ENCODE measurements at regions not wholly inside any gene's neighbourhood (a gene's known extent, or its start where the extent isn't known, plus 50 kb on each side); places are given as distances from the start of the nearest gene placed in this dataset.

- H3K4me2 ChIP-seq (ENCODE audit: control insufficient read depth, extremely low read depth, insufficient read depth, low read depth, low read length): no peak overlapping the region
- no peaks in the 10 kb centered on the region for H4K20me1 ChIP-seq (ENCODE audit: control insufficient read depth, extremely low read depth, insufficient read depth, low read length)
- H3K27ac ChIP-seq (ENCODE audit: control insufficient read depth, insufficient read depth, low read length): no peak overlapping the region
- FAIRE-seq: no peak
- no peaks in the 10 kb centered on the region for H3K36me3 ChIP-seq (ENCODE audit: control insufficient read depth in 2 of 2, extremely low read depth in 1 of 2, insufficient read depth in 2 of 2, low read length in 2 of 2)
- H3K9me3 ChIP-seq (ENCODE audit: control insufficient read depth, low read depth, low read length): no peaks in the 10 kb centered on the region
- dilution Hi-C loops (cut with MboI; ENCODE audit: extremely low pct_ligation_motif_present, low sequenced_read_pairs): no loop called here
- H2AFZ ChIP-seq (ENCODE audit: control insufficient read depth, low read length): no peak overlapping the region
- H3K4me1 ChIP-seq (ENCODE audit: control insufficient read depth, extremely low read depth, insufficient read depth, low read length): no peaks in the 10 kb centered on the region
- no peaks in the 10 kb centered on the region for H3K9me1 ChIP-seq (ENCODE audit: control insufficient read depth, extremely low read depth, insufficient read depth, low read length)
- no peak for DNase-seq (ENCODE audit: low read depth, low spot score)
- no peak overlapping the region for H3K9ac ChIP-seq (ENCODE audit: control insufficient read depth, extremely low read depth, insufficient read depth, low read length)
- no peaks in the 10 kb centered on the region for H3K27me3 ChIP-seq (ENCODE audit: control insufficient read depth, extremely low read depth, insufficient read depth, low read length)
- no peak overlapping the region for H3K4me3 ChIP-seq (ENCODE audit: control insufficient read depth in 2 of 3, extremely low read depth in 1 of 3, insufficient read depth in 2 of 3, low read depth in 1 of 3, low read length in 3 of 3)
- no peaks in the 10 kb centered on the region for H3K79me2 ChIP-seq (ENCODE audit: control insufficient read depth, insufficient read depth, low read length)
- no peak for TF ChIP-seq EZH2 (IDR thresholded peaks at IDR 0.05; ENCODE audit: low read length)
- no peak for TF ChIP-seq CTCF (optimal IDR thresholded peaks at IDR 0.05 in 1 of 3, IDR thresholded peaks at IDR 0.05 in 1 of 3, conservative IDR thresholded peaks at IDR 0.05 in 1 of 3; ENCODE audit: extremely low read depth in 1 of 3, insufficient read depth in 2 of 3, low read length in 3 of 3)
These were observed 245.0 kb upstream of the GEMIN8 start for GRCh38 chrX:14274691-14275090.

- no peaks in the 10 kb centered on the region for H3K9me1 ChIP-seq (ENCODE audit: control insufficient read depth, extremely low read depth, insufficient read depth, low read length)
- TF ChIP-seq CTCF (optimal IDR thresholded peaks at IDR 0.05 in 1 of 3, IDR thresholded peaks at IDR 0.05 in 1 of 3, conservative IDR thresholded peaks at IDR 0.05 in 1 of 3; ENCODE audit: extremely low read depth in 1 of 3, insufficient read depth in 2 of 3, low read length in 3 of 3) (no peak), EZH2 (IDR thresholded peaks at IDR 0.05; ENCODE audit: low read length) (no peak)
- H3K9me3 ChIP-seq (ENCODE audit: control insufficient read depth, low read depth, low read length): no peaks in the 10 kb centered on the region
- H3K27ac ChIP-seq (ENCODE audit: control insufficient read depth, insufficient read depth, low read length): no peak overlapping the region
- H3K4me1 ChIP-seq (ENCODE audit: control insufficient read depth, extremely low read depth, insufficient read depth, low read length): no peaks in the 10 kb centered on the region
- no peaks in the 10 kb centered on the region for H4K20me1 ChIP-seq (ENCODE audit: control insufficient read depth, extremely low read depth, insufficient read depth, low read length)
- no peak for DNase-seq (ENCODE audit: low read depth, low spot score)
- no peaks in the 10 kb centered on the region for H3K36me3 ChIP-seq (ENCODE audit: control insufficient read depth in 2 of 2, extremely low read depth in 1 of 2, insufficient read depth in 2 of 2, low read length in 2 of 2)
- FAIRE-seq: no peak
- H3K9ac ChIP-seq (ENCODE audit: control insufficient read depth, extremely low read depth, insufficient read depth, low read length): no peak overlapping the region
- no peaks in the 10 kb centered on the region for H3K27me3 ChIP-seq (ENCODE audit: control insufficient read depth, extremely low read depth, insufficient read depth, low read length)
- H3K4me3 ChIP-seq (ENCODE audit: control insufficient read depth in 2 of 3, extremely low read depth in 1 of 3, insufficient read depth in 2 of 3, low read depth in 1 of 3, low read length in 3 of 3): no peak overlapping the region
- dilution Hi-C loops (cut with MboI; ENCODE audit: extremely low pct_ligation_motif_present, low sequenced_read_pairs): no loop called here
- no peak overlapping the region for H2AFZ ChIP-seq (ENCODE audit: control insufficient read depth, low read length)
- H3K79me2 ChIP-seq (ENCODE audit: control insufficient read depth, insufficient read depth, low read length): no peaks in the 10 kb centered on the region
- H3K4me2 ChIP-seq (ENCODE audit: control insufficient read depth, extremely low read depth, insufficient read depth, low read depth, low read length): no peak overlapping the region
These were observed 237.5 kb upstream of the GEMIN8 start for GRCh38 chrX:14267216-14267615.
